ENCODE measurements at regions not wholly inside any gene's neighbourhood (a gene's known extent, or its start where the extent isn't known, plus 50 kb on each side); places are given as distances from the start of the nearest gene placed in this dataset.
"Not testable (repeated sequence)": the region's sequence is repeated elsewhere in the genome, so short reads cannot be mapped to it uniquely, and the experiment has no call there.

GRCh38 chr12:114521160-114521559 lies 115.2 kb upstream of the TBX5 start:
- TF ChIP-seq, protein P1, sequence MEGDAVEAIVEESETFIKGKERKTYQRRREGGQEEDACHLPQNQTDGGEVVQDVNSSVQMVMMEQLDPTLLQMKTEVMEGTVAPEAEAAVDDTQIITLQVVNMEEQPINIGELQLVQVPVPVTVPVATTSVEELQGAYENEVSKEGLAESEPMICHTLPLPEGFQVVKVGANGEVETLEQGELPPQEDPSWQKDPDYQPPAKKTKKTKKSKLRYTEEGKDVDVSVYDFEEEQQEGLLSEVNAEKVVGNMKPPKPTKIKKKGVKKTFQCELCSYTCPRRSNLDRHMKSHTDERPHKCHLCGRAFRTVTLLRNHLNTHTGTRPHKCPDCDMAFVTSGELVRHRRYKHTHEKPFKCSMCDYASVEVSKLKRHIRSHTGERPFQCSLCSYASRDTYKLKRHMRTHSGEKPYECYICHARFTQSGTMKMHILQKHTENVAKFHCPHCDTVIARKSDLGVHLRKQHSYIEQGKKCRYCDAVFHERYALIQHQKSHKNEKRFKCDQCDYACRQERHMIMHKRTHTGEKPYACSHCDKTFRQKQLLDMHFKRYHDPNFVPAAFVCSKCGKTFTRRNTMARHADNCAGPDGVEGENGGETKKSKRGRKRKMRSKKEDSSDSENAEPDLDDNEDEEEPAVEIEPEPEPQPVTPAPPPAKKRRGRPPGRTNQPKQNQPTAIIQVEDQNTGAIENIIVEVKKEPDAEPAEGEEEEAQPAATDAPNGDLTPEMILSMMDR (IDR thresholded peaks at IDR 0.05; ENCODE audit: insufficient read depth, low read depth, low read length) = not testable (repeated sequence)
- TF ChIP-seq EZH2 (IDR thresholded peaks at IDR 0.05; ENCODE audit: insufficient read depth, low read length) = not testable (repeated sequence)

Measured in astrocyte (in vitro differentiated cells and primary cell).